ENCODE measurements at regions not wholly inside any gene's neighbourhood (a gene's known extent, or its start where the extent isn't known, plus 50 kb on each side); places are given as distances from the start of the nearest gene placed in this dataset.
"Not testable (repeated sequence)": the region's sequence is repeated elsewhere in the genome, so short reads cannot be mapped to it uniquely, and the experiment has no call there.

DNA sequence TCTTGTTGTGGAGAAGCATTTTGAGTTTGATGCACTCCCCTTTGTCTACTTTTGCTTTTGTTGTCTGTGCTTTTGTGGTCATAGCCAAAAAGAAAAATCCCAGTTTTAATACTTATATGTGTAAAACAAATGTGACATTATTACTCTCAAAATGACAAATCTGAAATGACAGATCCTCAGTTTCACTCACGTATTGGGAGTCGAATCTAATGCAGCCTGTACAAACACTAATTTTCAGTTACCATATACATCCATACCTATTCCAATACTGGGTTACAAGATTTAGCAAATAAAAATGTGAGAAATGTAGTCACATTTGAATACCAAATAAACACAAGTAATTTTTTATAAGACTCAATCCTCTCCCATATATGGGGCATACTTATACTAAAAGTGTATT is 148.2 kb upstream of the ZNF516 start:
- no peak for DNase-seq (ENCODE audit: low read depth)

DNA sequence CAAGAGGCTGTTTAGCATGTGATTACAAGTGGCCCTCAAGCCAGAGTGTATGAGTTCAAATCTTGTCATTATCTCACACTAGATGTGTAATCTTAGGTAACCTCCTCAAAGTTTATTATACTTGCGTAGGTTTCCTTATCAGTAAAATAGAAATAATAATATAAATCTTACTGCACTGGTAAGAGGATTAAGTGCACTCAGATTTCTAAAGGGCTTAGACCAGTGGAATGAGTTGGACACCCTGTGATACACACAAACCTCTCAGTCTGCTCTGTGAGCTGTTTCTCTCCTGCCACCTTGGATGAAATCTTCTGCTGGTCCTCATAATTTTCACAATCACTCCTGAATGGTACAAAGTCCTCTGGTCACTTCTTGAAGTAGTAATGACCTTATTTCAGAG is 145.4 kb upstream of the ZNF516 start:
- no peak for DNase-seq (ENCODE audit: low read depth)

DNA sequence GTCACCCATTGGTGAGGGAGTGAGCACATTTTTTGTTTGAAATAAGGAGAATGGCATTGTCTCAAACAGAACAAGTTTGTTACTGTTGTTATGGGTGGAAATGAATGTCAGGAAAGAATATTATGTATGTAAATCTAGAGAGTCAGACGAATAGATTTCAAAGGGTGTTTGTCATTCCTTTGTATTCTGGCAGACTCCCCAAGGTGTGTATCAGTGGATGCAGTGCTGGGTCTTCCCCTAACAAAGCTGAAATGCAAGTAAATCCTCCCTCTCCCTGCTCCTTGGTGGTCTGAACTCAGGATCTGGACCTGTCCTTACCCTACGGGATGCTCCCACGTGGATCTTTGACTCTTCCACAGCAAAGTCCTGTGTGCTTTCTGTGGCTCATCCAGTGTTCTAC is 139.5 kb upstream of the ZNF516 start:
- DNase-seq (ENCODE audit: low read depth) = no peak

DNA sequence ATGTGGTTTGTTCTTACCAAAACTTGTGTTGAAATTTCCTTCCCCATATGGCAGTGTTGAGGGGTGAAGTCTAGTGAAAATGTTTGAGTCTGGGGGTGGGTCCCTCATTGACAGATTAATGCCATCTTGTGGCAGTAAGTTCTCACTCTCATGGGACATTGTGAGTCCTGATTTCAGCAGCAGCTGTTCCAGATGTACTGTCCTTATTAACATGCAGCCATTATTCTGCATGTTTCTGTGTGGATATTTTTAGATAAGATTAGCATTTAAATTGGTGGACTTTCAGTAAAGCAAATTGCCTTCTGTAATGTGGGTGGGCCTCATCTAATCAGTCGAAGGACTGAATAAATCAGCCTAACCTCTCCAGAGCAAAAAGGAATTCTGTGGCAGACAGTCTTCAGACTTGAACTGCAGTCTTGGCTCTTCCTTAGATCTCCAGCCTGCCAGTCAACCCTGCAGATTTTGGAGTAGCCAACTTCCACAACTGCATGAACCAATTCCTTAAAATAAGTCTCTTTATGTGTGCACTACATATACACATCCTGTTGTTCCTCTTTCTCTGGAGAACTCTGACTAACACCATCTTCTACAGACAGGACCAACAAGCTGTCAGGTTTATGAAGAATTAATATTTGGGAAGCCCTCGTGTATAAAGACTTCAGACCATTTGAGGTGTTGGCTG is 138.7 kb upstream of the ZNF516 start:
- DNase-seq (ENCODE audit: low read depth) = no peak

DNA sequence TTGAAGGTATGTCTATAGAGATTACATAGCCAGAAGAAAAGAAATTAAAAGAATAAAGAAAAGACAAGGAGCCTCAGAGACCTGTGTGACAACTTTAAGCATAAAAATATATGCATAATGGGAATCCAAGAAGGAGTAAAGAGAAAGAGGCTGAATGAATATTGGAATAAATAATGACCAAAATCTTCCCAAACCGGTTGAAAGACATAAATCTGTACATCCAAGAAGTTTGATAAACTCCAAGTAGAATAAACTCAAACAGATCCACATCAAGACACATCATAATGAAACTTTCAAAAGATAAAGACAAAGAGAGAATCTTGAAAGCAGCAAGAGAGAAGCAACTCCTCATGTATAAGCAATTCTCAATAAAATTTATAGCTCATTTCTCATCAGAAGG is 132.4 kb upstream of the ZNF516 start:
- no peak for DNase-seq (ENCODE audit: low read depth)

DNA sequence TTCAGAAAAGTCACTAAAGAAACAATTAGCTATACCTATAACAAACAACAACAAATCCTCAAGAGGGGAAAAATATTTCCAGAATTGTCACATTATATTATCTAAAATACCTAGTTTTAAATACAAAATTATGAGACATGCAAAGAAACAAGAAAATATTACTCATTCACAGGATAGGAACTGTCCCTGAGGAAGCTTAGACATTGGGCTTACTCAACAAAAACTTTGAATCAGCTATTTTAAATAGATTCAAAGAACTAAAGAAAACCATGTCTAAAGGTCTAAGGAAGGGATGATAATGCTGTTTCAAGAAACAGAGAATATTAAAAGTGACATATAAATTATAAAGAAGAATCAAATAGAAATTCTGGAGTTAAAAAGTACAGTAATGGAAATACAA is 131.9 kb upstream of the ZNF516 start:
- DNase-seq (ENCODE audit: low read depth) = no peak

DNA sequence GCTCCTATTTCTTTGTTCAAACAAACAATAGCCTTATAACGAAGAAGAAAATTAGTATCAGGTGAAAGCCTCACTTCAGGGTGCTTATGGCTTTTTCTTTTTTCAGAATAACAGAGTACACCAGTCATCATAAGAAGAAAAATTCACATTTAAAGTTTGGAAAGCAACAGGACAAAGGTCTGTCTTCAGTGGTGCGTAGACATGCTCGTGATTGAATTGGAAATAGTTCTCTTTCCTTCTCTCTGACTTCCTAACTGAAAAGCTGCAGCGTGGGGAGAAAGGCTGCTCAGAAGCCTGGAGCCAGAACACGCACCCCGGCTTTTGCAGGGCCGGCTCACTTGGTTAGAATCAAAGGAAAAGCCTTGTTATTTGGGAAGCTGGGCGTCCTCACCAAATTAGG is 127.6 kb upstream of the ZNF516 start:
- DNase-seq (ENCODE audit: low read depth) = no peak

DNA sequence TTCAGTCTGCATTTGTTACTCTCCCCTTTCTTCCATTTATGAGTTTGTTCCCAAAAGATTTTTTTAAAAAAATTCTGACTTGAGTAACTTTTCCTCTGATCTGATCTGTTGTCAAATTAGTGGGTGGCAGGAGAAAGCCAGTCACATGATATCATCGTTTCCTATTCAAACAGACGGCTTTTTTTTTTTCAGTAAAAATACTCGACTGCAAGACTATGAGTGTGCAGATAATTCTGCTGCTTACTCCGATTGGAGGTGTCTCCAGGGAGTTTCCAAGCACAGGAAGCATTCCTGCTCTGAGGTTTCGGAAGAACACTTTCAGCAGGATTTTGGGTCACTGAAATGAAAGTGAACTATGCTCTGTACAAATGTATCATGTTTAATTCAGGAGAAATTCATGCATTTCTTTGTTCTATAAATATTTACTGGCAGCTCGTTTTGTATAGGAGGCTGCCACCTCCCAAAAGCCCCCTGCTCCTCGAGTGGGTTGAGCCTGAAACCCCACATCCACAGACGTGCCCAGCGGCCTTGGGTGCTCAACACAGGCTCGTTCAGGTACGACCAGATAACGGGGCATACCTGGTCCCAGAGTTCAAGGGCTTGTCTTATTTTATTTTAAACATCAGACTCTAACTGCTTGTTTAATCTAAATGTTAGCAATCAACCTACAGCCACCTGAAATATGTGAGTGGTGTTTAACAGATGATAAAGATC is 126.9 kb upstream of the ZNF516 start:
- DNase-seq (ENCODE audit: low read depth) = no peak

DNA sequence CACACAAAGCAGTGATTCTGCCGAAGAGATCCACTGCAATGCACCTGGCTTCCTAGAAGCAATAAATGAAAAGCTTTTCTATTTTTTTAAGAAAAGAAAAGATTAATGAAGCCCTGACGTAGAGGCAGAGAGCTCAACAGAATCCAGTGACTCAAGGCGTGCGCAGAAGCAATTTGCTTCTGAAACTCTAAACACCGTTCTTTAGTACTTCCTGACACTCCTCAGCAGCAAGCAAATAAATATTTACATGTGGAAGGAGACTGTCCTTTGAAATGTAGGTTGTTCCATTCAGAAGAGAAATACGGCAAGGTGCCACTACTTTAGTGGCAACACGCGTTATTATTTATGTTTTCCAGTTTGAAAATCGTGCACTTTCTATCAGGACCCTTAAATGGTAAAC is 126.2 kb upstream of the ZNF516 start:
- DNase-seq (ENCODE audit: low read depth) = no peak

DNA sequence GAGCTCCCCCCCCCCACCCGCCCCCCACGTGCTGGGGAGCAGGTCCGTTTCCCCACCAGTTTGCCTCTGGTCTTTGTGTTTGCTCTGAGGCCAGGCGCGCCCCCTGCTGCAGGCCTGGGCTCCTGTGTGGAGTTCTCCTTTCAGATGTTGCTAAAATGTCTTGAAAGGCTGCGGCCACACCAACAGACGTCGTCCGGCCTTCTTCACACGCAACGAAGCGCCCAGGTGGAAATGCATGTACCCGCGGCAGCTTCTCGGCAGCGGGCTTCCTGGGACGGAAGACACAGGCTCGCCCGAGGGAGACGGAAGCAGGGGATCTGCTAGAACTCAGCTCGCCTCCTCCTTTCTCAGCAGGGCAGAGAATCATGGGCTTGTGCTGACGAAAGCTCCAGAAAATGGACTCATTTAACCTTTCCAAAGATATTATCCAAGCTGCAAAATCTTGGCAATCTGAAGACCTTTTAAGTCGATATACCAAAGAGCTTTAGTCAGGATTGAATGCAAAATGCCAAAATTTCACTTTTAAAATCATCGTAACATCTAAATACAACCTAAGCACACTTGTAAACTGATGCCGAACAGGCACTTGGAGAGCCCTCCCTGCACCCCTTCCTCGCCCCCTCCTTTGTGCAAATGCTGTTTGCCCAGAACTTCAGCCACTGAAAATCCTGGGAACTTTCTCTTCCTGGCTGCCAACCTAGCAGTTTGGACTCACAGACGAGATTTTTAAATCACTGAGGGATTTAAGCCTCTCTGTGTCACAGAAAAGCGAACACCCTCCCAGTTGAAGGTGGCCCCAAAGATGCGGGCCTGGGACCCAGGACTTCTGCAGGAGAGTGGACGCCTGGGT is 125.5 kb upstream of the ZNF516 start:
- peak; percentile 45 for DNase-seq (ENCODE audit: low read depth)

DNA sequence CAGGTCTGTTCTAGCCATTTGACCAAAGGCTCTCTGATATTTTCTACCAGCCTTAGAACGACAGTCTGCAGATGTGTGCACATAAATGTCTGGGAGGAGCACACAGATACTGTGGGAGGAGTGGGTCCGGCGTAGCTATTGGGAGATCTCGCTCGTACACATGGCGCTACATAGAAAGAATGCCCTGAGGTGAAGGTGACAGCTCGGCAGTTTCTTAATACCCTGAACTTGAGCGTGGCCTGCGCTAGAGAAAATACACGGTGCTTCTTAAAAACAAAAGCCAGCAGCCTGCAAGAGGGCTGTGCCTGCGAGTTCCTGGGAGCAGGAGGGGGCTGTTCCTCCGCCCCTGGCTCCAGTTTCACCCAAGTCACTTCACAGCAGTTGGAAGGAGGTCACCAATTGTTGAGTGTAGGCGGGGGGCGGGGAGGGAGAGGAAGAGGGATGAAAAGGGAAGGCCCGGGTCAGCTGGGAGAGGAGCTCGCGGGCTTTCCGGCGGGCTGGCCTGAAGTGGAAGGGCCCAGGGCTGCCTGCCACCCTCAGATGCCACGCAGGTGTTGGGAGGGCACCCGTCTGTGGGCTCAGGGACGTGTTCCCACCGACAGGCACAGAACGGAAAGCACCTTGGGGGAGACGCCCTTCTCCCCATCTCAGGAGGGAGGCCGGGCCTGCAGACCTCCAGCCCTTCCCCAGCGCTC is 124.7 kb upstream of the ZNF516 start:
- peak; percentile 9 for DNase-seq (ENCODE audit: low read depth)

DNA sequence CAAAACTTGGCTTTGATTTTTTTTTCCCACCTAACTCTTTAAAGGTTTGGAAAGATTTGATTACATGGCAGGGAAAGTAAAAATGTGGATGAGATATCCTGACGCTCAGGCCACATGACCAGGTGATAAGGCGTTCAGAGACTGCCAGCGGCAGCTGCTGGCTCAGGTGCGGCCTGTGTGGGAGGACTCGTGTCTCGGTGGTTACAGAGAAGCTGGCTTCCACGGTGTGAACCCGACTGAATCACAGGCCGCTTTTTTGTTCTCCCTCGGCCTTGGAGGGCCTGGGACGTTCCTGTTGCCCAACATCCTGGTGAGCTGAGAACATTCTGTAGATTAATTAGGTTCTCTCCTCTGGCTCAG is 124.2 kb upstream of the ZNF516 start:
- DNase-seq (ENCODE audit: low read depth) = no peak

DNA sequence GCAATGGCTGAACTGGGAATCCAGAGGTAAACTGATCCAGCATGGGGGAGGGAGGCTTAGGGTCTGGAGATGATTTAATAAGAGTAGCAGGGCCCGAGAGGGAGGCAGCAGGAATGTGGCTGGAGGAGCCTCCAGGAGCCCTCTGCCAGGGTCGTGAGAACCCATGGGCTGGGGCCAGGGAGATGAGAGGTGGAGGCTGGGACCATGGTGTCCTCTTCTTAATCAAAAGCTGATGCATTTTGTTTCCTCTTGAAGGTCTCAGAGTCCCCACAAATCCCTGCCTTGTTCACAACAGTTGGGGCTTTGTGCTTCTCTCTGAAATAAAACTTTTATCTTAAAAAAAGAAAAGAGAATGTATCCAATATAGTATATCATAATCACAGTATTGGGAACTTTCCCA is 123.7 kb upstream of the ZNF516 start:
- no peak for DNase-seq (ENCODE audit: low read depth)

DNA sequence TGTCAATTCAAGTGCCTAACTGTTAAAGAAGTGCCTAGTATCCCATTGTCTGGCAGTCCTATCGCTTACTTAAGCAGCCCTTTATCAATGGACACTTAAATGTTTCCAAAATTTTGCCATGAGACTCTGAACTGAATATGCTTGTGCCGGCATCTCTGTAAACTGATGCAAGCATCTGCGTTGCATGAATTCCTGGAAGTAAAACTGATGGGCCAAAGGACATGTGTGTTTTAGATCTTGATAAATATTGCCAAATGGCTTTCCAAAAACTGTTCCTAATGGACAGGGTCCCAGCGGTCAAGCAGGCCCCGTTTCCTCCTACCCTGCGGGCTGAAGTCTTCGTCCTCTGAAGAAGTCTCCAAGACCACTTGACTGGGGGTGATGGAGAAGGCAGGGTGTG is 121.3 kb upstream of the ZNF516 start:
- DNase-seq (ENCODE audit: low read depth) = no peak

DNA sequence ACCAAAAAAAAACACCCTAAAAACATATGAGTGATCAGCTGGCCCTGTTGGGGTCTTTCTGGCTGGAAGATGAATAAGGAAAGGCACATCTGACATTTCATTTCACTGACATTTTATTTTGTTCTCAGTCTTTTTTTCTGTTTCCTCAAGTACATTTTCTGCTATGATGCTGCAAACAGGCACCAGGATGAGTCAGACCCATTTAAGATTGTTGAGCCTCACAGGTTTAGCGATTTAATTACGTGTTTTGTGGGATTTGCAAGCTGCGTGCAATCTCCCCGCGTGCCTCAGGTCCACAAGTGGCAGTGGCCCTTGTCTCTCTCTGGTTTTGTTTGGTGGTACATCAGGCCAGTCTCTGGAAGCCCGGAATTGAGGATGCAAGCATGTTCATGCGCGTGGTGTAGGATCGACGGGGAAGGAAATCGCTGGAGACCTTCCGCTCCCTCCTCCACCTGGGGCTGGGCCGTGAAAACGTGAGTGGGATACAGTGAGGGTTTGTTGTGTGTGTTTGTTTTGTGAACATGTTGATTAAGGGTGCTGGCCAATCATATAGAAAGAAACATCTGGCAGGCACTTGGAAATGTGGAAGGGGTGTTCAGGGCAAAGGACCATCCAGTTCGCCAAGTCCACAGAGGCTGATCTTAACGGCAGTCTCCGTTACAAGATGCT is 120.2 kb upstream of the ZNF516 start:
- DNase-seq (ENCODE audit: low read depth) = no peak

DNA sequence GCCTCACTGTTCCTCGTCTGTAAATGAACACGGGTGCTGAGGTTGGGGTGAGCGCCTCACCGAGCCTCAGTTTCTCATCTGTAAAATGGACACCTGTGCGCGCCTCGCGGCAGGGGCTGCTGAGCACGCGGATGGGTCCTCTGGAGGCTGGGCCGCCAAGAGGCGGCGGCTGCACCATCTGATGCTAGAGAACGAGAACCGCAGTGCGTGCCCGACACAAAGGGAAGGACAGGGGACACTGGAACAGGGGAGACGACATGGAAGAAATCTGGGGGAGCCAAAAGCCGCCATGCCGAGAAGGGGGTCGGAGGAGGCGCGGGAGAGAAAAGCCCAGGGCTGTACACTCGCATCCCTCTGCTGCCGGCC is 118.7 kb upstream of the ZNF516 start:
- DNase-seq (ENCODE audit: low read depth) = no peak

DNA sequence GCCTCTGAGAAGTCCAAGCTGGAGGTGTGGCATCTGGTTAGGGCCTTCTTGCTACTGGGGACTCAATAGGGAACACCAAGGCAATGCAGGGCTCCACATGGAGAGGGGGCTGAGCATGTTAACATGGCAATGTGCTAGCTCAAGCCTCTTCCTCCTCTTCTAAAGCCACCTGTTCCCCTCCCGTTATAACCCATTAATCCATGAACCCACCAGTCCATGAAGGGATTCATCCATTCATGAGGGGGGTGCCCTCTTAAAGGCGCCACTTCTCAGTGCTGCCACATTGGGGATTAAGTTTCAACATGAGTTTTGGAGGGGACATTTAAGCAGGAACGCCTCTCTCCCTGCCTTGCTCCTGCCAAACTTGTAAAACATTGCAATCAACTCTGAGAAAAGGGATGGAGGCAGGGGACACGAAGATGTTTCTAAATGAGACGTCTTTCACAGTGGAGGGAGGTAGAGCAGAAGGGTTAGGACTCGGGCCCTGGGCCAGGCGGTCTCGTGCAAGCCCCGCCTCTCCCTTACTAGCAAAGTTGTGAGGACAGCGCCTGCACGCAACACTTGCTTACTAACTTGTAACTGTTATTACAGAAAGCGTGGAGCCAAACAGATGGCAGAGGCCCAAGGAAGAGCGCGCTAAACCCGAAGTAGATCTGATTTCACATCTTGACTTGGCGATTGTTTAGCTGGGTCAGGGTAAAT is 118.2 kb upstream of the ZNF516 start:
- no peak for DNase-seq (ENCODE audit: low read depth)

DNA sequence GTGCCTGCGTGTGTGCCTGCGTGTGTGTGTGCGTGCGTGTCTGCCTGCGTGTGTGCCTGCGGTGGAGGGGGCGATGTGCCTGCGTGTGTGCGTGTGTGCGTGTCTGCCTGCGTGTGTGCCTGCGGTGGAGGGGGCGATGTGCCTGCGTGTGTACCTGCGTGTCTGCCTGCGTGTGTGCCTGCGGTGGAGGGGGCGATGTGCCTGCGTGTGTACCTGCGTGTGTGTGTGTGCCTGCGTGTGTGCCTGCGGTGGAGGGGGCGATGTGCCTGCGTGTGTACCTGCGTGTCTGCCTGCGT is 116.7 kb upstream of the ZNF516 start:
- not testable (repeated sequence) for DNase-seq (ENCODE audit: low read depth)

DNA sequence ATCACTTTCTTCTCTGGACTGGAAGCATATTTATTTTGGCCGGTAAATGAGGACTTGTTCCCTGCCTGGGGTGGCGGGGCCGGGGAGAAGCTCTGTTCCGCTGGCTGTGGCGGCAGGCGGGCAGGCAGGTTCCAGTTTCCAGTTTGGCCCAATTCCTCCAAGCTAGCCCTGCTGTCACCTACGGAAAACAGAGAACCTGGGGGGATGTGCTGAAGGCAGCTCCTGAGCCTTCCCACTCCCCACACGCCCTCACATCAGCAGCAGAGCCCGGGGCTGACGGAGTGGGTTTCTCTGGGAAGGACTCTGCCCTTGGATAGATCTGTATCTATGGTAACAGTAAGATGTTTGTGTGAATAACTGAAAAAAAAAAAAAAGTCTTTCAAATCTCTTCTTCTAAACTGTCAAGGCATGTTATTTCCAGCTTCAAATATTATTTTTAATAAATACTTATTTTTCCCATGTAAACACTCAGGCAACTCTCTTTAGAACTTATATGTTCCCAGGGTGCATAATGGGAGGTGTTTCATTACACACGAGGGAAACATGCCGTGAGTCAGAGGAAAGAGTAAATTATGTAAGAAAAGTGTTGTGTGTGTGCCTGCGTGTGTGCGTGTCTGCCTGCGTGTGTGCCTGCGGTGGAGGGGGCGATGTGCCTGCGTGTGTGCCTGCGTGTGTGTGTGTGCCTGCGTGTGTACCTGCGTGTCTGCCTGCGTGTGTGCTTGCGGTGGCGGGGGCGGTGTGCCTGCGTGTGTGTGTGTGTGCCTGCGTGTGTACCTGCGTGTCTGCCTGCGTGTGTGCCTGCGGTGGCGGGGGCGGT is 116.1 kb upstream of the ZNF516 start:
- peak; percentile 29 for DNase-seq (ENCODE audit: low read depth)

DNA sequence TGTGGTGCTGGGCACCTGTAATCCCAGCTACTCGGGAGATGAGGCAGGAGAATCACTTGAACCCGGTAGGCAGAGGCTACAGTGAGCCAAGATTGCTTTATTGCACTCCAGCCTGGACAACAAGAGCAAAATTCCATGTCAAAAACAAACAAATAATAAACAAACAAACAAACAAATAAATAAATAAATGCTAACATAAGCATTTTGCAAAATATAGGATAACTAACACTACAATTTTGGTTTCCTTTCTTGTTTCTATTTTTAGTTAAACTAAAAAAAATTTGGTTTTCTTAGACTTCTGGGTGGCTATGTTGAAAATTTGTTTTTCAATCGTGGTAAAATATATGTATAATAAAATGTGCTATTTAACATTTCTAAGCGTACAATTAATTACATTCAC is 115.0 kb upstream of the ZNF516 start:
- DNase-seq (ENCODE audit: low read depth) = no peak
